ENCODE measurements at regions not wholly inside any gene's neighbourhood (a gene's known extent, or its start where the extent isn't known, plus 50 kb on each side); places are given as distances from the start of the nearest gene placed in this dataset.
"Not testable (repeated sequence)": the region's sequence is repeated elsewhere in the genome, so short reads cannot be mapped to it uniquely, and the experiment has no call there.

GRCh38 chr6:156421933-156422332, 355.2 kb upstream of the ARID1B start:
- no peaks in the 10 kb centered on the region for H3K79me2 ChIP-seq (ENCODE audit: low read length)
- no peaks in the 10 kb centered on the region for H3K4me1 ChIP-seq (ENCODE audit: low read length)
- H3K27ac ChIP-seq (ENCODE audit: low read length): no peak overlapping the region
- no peak overlapping the region for H3K4me3 ChIP-seq (ENCODE audit: low read length)
- H4K20me1 ChIP-seq (ENCODE audit: insufficient read depth, low read length): no peaks in the 10 kb centered on the region
- no peak overlapping the region for H2AFZ ChIP-seq (ENCODE audit: low read length)
- H3K36me3 ChIP-seq (replicated peaks; ENCODE audit: insufficient read depth, low read length): no peaks in the 10 kb centered on the region
- no peak overlapping the region for H3K4me2 ChIP-seq (ENCODE audit: low read depth, low read length)
- no peak for DNase-seq
- H3K27me3 ChIP-seq (replicated peaks; ENCODE audit: insufficient read depth, low read length): no peaks in the 10 kb centered on the region
- no peak for TF ChIP-seq CTCF (IDR thresholded peaks at IDR 0.05; ENCODE audit: low read length)
- TF ChIP-seq EZH2 (optimal IDR thresholded peaks at IDR 0.05; ENCODE audit: low read depth, low read length): no peak
- TF ChIP-seq EZH2phosphoT487 (IDR thresholded peaks at IDR 0.05; ENCODE audit: low read length): no peak
- H3K9ac ChIP-seq (ENCODE audit: low read length): no peak overlapping the region
- no peaks in the 10 kb centered on the region for H3K9me3 ChIP-seq (replicated peaks; ENCODE audit: insufficient read depth, low read length)
- H3K9me2 ChIP-seq (replicated peaks; ENCODE audit: insufficient read depth, low read length): no peaks in the 10 kb centered on the region
- H3F3A ChIP-seq (ENCODE audit: insufficient read depth, low read length): no peaks in the 10 kb centered on the region

- not testable (repeated sequence) for H3K4me1 ChIP-seq (ENCODE audit: low read length); H3F3A ChIP-seq (ENCODE audit: insufficient read depth, low read length); H3K27ac ChIP-seq (ENCODE audit: low read length); H3K4me3 ChIP-seq (ENCODE audit: low read length); H3K9ac ChIP-seq (ENCODE audit: low read length); H2AFZ ChIP-seq (ENCODE audit: low read length); H3K9me3 ChIP-seq (replicated peaks; ENCODE audit: insufficient read depth, low read length); H3K9me2 ChIP-seq (replicated peaks; ENCODE audit: insufficient read depth, low read length); H3K27me3 ChIP-seq (replicated peaks; ENCODE audit: insufficient read depth, low read length); H3K36me3 ChIP-seq (replicated peaks; ENCODE audit: insufficient read depth, low read length); H4K20me1 ChIP-seq (ENCODE audit: insufficient read depth, low read length); DNase-seq; H3K4me2 ChIP-seq (ENCODE audit: low read depth, low read length); H3K79me2 ChIP-seq (ENCODE audit: low read length)
Observed at GRCh38 chr6:156421301-156421700, 355.9 kb upstream of the ARID1B start.

GRCh38 chr6:156420172-156420993, 356.8 kb upstream of the ARID1B start:
- no peak overlapping the region for H3K27ac ChIP-seq (ENCODE audit: low read length)
- no peaks in the 10 kb centered on the region for H3K9me2 ChIP-seq (replicated peaks; ENCODE audit: insufficient read depth, low read length)
- no peaks in the 10 kb centered on the region for H3K4me1 ChIP-seq (ENCODE audit: low read length)
- no peaks in the 10 kb centered on the region for H3F3A ChIP-seq (ENCODE audit: insufficient read depth, low read length)
- no peak overlapping the region for H2AFZ ChIP-seq (ENCODE audit: low read length)
- no peaks in the 10 kb centered on the region for H3K9me3 ChIP-seq (replicated peaks; ENCODE audit: insufficient read depth, low read length)
- no peaks in the 10 kb centered on the region for H3K79me2 ChIP-seq (ENCODE audit: low read length)
- H4K20me1 ChIP-seq (ENCODE audit: insufficient read depth, low read length): no peaks in the 10 kb centered on the region
- H3K9ac ChIP-seq (ENCODE audit: low read length): no peak overlapping the region
- H3K36me3 ChIP-seq (replicated peaks; ENCODE audit: insufficient read depth, low read length): no peaks in the 10 kb centered on the region
- H3K4me3 ChIP-seq (ENCODE audit: low read length): no peak overlapping the region
- no peak for TF ChIP-seq EZH2phosphoT487 (IDR thresholded peaks at IDR 0.05; ENCODE audit: low read length)
- no peak for TF ChIP-seq CTCF (IDR thresholded peaks at IDR 0.05; ENCODE audit: low read length)
- no peak for TF ChIP-seq EZH2 (optimal IDR thresholded peaks at IDR 0.05; ENCODE audit: low read depth, low read length)
- DNase-seq: no peak
- H3K4me2 ChIP-seq (ENCODE audit: low read depth, low read length): no peak overlapping the region
- H3K27me3 ChIP-seq (replicated peaks; ENCODE audit: insufficient read depth, low read length): no peaks in the 10 kb centered on the region

GRCh38 chr6:156419594-156419993, 357.6 kb upstream of the ARID1B start:
- H3K4me3 ChIP-seq (ENCODE audit: low read length): no peak overlapping the region
- H3K27ac ChIP-seq (ENCODE audit: low read length): no peak overlapping the region
- no peaks in the 10 kb centered on the region for H3K4me1 ChIP-seq (ENCODE audit: low read length)
- H3K9me2 ChIP-seq (replicated peaks; ENCODE audit: insufficient read depth, low read length): no peaks in the 10 kb centered on the region
- TF ChIP-seq EZH2 (optimal IDR thresholded peaks at IDR 0.05; ENCODE audit: low read depth, low read length): no peak
- TF ChIP-seq CTCF (IDR thresholded peaks at IDR 0.05; ENCODE audit: low read length): no peak
- TF ChIP-seq EZH2phosphoT487 (IDR thresholded peaks at IDR 0.05; ENCODE audit: low read length): no peak
- H3K36me3 ChIP-seq (replicated peaks; ENCODE audit: insufficient read depth, low read length): no peaks in the 10 kb centered on the region
- DNase-seq: no peak
- H3K4me2 ChIP-seq (ENCODE audit: low read depth, low read length): no peak overlapping the region
- H4K20me1 ChIP-seq (ENCODE audit: insufficient read depth, low read length): no peaks in the 10 kb centered on the region
- H3K9ac ChIP-seq (ENCODE audit: low read length): no peak overlapping the region
- no peaks in the 10 kb centered on the region for H3K79me2 ChIP-seq (ENCODE audit: low read length)
- H3K27me3 ChIP-seq (replicated peaks; ENCODE audit: insufficient read depth, low read length): no peaks in the 10 kb centered on the region
- H2AFZ ChIP-seq (ENCODE audit: low read length): no peak overlapping the region
- H3K9me3 ChIP-seq (replicated peaks; ENCODE audit: insufficient read depth, low read length): no peaks in the 10 kb centered on the region
- no peaks in the 10 kb centered on the region for H3F3A ChIP-seq (ENCODE audit: insufficient read depth, low read length)
